GM23338 (cell line): ENCODE measurements at regions not wholly inside any gene's neighbourhood (a gene's known extent, or its start where the extent isn't known, plus 50 kb on each side); places are given as distances from the start of the nearest gene placed in this dataset.

Experiments
- CREB1 ChIP-seq: fragments of 250-450 bp; sonication (Bioruptor Pico); IDR thresholded peaks from 2 replicates; pipeline ENCODE4 v1.5.0; 2020; ENCODE audit warnings: low read depth, mild to moderate bottlenecking, moderate library complexity
- EZH2 ChIP-seq: fragments of 200-600 bp; sonication (generic); IDR thresholded peaks from one replicate; pipeline ENCODE4 v1.8.0; 2017; ENCODE audit warnings: antibody characterized with exemption, mild to moderate bottlenecking, low read depth; ENCODE audit not compliant: unreplicated experiment
- EZH2phosphoT487 ChIP-seq: fragments of 200-600 bp; sonication (generic); IDR thresholded peaks from one replicate; pipeline ENCODE4 v1.8.1; 2018; ENCODE audit warnings: antibody characterized with exemption; ENCODE audit not compliant: unreplicated experiment
- JUNB ChIP-seq: IDR thresholded peaks from one replicate; pipeline ENCODE4 v1.6.1; 2016; ENCODE audit warnings: antibody characterized with exemption; ENCODE audit not compliant: unreplicated experiment
- NANOG ChIP-seq: IDR thresholded peaks from 2 replicates; pipeline ENCODE4 v1.6.1; 2016; ENCODE audit warnings: antibody characterized with exemption, borderline replicate concordance
- POLR2AphosphoS5 ChIP-seq: IDR thresholded peaks from 2 replicates; pipeline ENCODE4 v1.6.1; 2016; ENCODE audit warnings: antibody characterized with exemption, low read depth
- ZNF331 ChIP-seq: fragments of 250-450 bp; sonication (Bioruptor Pico); IDR thresholded peaks from 2 replicates; pipeline ENCODE4 v1.5.0; 2020; ENCODE audit warnings: low read depth, mild to moderate bottlenecking, moderate library complexity
- TF ChIP-seq, protein P1 (sequence below), 2 experiments: fragments of 200-600 bp in 1 of 2; sonication (generic) in 1 of 2; conservative IDR thresholded peaks; 2 replicates each; pipeline versions ENCODE4 v1.5.1 to v1.6.1; 2016 to 2017; ENCODE audit warnings: antibody characterized with exemption in 2 of 2, low read depth in 2 of 2, mild to moderate bottlenecking in 2 of 2, moderate library complexity in 1 of 2
- TF ChIP-seq, protein P2 (sequence below): IDR thresholded peaks from one replicate; pipeline ENCODE4 v1.6.1; 2018; ENCODE audit warnings: antibody characterized with exemption; ENCODE audit not compliant: unreplicated experiment
- TF ChIP-seq, protein P3 (sequence below): IDR thresholded peaks from 2 replicates; pipeline ENCODE4 v1.6.1; 2016; ENCODE audit warnings: antibody characterized with exemption

DNA sequence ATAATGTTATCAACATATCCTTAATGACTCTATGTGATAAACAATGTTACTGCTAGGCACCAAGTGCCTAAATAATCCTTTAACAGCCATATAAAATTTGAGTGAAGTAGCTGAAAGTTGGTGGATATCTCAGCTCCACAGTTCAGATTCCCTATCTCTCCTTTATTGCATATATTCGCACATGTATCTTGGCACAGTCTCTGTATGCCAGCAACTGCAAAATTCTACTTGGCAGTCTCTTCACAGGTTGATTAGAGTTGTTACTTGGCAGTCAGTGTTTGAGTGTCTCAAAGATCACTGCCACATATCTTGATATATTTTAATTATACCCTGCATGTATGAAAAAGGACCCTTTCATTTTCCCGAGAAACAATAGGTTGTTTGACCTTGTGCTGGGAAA is 879.3 kb downstream of the OLFM4 start:
- TF ChIP-seq EZH2 (no peak), ZNF331 (no peak), EZH2phosphoT487 (no peak), POLR2AphosphoS5 (no peak), JUNB (no peak), CREB1 (CRISPR knock-in tag) (no peak), NANOG (no peak)
- TF ChIP-seq, protein P1, sequence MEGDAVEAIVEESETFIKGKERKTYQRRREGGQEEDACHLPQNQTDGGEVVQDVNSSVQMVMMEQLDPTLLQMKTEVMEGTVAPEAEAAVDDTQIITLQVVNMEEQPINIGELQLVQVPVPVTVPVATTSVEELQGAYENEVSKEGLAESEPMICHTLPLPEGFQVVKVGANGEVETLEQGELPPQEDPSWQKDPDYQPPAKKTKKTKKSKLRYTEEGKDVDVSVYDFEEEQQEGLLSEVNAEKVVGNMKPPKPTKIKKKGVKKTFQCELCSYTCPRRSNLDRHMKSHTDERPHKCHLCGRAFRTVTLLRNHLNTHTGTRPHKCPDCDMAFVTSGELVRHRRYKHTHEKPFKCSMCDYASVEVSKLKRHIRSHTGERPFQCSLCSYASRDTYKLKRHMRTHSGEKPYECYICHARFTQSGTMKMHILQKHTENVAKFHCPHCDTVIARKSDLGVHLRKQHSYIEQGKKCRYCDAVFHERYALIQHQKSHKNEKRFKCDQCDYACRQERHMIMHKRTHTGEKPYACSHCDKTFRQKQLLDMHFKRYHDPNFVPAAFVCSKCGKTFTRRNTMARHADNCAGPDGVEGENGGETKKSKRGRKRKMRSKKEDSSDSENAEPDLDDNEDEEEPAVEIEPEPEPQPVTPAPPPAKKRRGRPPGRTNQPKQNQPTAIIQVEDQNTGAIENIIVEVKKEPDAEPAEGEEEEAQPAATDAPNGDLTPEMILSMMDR (conservative IDR thresholded peaks at IDR 0.05; ENCODE audit: low read depth in 2 of 2): no peak
- TF ChIP-seq, protein P2, sequence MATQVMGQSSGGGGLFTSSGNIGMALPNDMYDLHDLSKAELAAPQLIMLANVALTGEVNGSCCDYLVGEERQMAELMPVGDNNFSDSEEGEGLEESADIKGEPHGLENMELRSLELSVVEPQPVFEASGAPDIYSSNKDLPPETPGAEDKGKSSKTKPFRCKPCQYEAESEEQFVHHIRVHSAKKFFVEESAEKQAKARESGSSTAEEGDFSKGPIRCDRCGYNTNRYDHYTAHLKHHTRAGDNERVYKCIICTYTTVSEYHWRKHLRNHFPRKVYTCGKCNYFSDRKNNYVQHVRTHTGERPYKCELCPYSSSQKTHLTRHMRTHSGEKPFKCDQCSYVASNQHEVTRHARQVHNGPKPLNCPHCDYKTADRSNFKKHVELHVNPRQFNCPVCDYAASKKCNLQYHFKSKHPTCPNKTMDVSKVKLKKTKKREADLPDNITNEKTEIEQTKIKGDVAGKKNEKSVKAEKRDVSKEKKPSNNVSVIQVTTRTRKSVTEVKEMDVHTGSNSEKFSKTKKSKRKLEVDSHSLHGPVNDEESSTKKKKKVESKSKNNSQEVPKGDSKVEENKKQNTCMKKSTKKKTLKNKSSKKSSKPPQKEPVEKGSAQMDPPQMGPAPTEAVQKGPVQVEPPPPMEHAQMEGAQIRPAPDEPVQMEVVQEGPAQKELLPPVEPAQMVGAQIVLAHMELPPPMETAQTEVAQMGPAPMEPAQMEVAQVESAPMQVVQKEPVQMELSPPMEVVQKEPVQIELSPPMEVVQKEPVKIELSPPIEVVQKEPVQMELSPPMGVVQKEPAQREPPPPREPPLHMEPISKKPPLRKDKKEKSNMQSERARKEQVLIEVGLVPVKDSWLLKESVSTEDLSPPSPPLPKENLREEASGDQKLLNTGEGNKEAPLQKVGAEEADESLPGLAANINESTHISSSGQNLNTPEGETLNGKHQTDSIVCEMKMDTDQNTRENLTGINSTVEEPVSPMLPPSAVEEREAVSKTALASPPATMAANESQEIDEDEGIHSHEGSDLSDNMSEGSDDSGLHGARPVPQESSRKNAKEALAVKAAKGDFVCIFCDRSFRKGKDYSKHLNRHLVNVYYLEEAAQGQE: no peak
- TF ChIP-seq, protein P3, sequence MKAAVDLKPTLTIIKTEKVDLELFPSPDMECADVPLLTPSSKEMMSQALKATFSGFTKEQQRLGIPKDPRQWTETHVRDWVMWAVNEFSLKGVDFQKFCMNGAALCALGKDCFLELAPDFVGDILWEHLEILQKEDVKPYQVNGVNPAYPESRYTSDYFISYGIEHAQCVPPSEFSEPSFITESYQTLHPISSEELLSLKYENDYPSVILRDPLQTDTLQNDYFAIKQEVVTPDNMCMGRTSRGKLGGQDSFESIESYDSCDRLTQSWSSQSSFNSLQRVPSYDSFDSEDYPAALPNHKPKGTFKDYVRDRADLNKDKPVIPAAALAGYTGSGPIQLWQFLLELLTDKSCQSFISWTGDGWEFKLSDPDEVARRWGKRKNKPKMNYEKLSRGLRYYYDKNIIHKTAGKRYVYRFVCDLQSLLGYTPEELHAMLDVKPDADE: no peak
